HEK293 (cell line): ENCODE measurements at regions not wholly inside any gene's neighbourhood (a gene's known extent, or its start where the extent isn't known, plus 50 kb on each side); places are given as distances from the start of the nearest gene placed in this dataset.

Experiments used
- CTCF ChIA-PET: fragments of 350-600 bp; formaldehyde crosslinking; extraction: SDS; loops from one replicate; lab custom pipeline; 2021; ENCODE audit warnings: antibody characterized with exemption; lab: Yijun Ruan, JAX
- POLR2A ChIA-PET: fragments of 300-600 bp; formaldehyde crosslinking; extraction: SDS; loops from one replicate; lab custom pipeline; 2020; ENCODE audit warnings: antibody characterized with exemption, inconsistent platforms; lab: Yijun Ruan, JAX
- H3K27ac ChIP-seq: fragments of 200-500 bp; sonication (Bioruptor generic); 2 replicates; pipeline ENCODE4 v1.5.1; 2014; ENCODE audit warnings: low read depth, low read length, control low read depth, inconsistent platforms; ENCODE audit errors: extremely low read depth
- H3K36me3 ChIP-seq, 2 experiments: fragments of 200-500 bp in 1 of 2; sonication (Bioruptor generic) in 1 of 2; 1 replicate in 1 of 2; 2 replicates in 1 of 2; pipeline ENCODE4 v1.5.1; 2014 to 2017; ENCODE audit warnings: inconsistent platforms in 2 of 2, low read length in 2 of 2; ENCODE audit not compliant: control insufficient read depth in 2 of 2, insufficient read depth in 1 of 2
- H3K4me1 ChIP-seq: fragments of 200-500 bp; sonication (Bioruptor generic); 2 replicates; pipeline ENCODE4 v1.5.1; 2014; ENCODE audit warnings: mild to moderate bottlenecking, low read length, inconsistent platforms; ENCODE audit not compliant: control insufficient read depth, insufficient read depth
- H3K4me3 ChIP-seq: 2 replicates; pipeline ENCODE4 v1.5.1; 2011; ENCODE audit warnings: low read depth, mild to moderate bottlenecking, control low read depth, low read length, moderate library complexity
- H3K9me3 ChIP-seq: fragments of 200-500 bp; sonication (Bioruptor generic); 2 replicates; pipeline ENCODE4 v1.5.1; 2014; ENCODE audit warnings: low read depth, low read length, inconsistent platforms; ENCODE audit not compliant: control insufficient read depth, insufficient read depth
- CTCF ChIP-seq: fragments of 450-650 bp; formaldehyde crosslinking; IDR thresholded peaks from 2 replicates; pipeline ENCODE4 v1.5.1; 2016; ENCODE audit warnings: missing biosample characterization, missing genetic modification characterization
- FEZF1 ChIP-seq: fragments of 450-650 bp; formaldehyde crosslinking; IDR thresholded peaks from 2 replicates; pipeline ENCODE4 v1.5.1; 2016; ENCODE audit warnings: missing biosample characterization, missing genetic modification characterization
- HOXC10 ChIP-seq: sonication (generic); formaldehyde crosslinking; IDR thresholded peaks from 2 replicates; pipeline ENCODE4 v1.8.1; 2023; ENCODE audit warnings: mild to moderate bottlenecking, missing genetic modification reagents
- KLF1 ChIP-seq: fragments of 450-650 bp; formaldehyde crosslinking; IDR thresholded peaks from 2 replicates; pipeline ENCODE4 v1.5.1; 2016; ENCODE audit warnings: missing biosample characterization, missing genetic modification characterization
- KLF8 ChIP-seq: fragments of 450-650 bp; formaldehyde crosslinking; IDR thresholded peaks from 2 replicates; pipeline ENCODE4 v1.5.1; 2016; ENCODE audit warnings: missing biosample characterization, missing genetic modification characterization
- TRIM28 ChIP-seq: IDR thresholded peaks from 2 replicates; pipeline ENCODE4 v1.6.1; 2011; ENCODE audit warnings: low read length, control low read depth, borderline replicate concordance
- ZFHX2 ChIP-seq: fragments of 450-650 bp; formaldehyde crosslinking; conservative IDR thresholded peaks from 2 replicates; pipeline ENCODE4 v1.5.1; 2016; ENCODE audit warnings: missing biosample characterization, missing genetic modification characterization
- ZNF155 ChIP-seq: fragments of 450-650 bp; formaldehyde crosslinking; IDR thresholded peaks from 2 replicates; pipeline ENCODE4 v1.5.1; 2016; ENCODE audit warnings: missing biosample characterization, missing genetic modification characterization
- ZNF169 ChIP-seq: fragments of 450-650 bp; formaldehyde crosslinking; IDR thresholded peaks from 2 replicates; pipeline ENCODE4 v1.5.1; 2016; ENCODE audit warnings: missing biosample characterization, missing genetic modification characterization
- ZNF2 ChIP-seq: fragments of 450-650 bp; formaldehyde crosslinking; IDR thresholded peaks from 2 replicates; pipeline ENCODE4 v1.5.1; 2016; ENCODE audit warnings: missing biosample characterization, missing genetic modification characterization
- ZNF366 ChIP-seq: fragments of 450-650 bp; formaldehyde crosslinking; conservative IDR thresholded peaks from 2 replicates; pipeline ENCODE4 v1.5.1; 2016; ENCODE audit warnings: missing biosample characterization, missing genetic modification characterization
- ZNF394 ChIP-seq: fragments of 450-650 bp; formaldehyde crosslinking; IDR thresholded peaks from 2 replicates; pipeline ENCODE4 v1.5.1; 2016; ENCODE audit warnings: missing biosample characterization, missing genetic modification characterization, mild to moderate bottlenecking, moderate library complexity, borderline replicate concordance
- ZNF624 ChIP-seq: fragments of 450-650 bp; formaldehyde crosslinking; IDR thresholded peaks from 2 replicates; pipeline ENCODE4 v1.5.1; 2017; ENCODE audit warnings: missing biosample characterization, missing genetic modification characterization
- ZNF629 ChIP-seq: fragments of 450-650 bp; formaldehyde crosslinking; IDR thresholded peaks from 2 replicates; pipeline ENCODE4 v1.5.1; 2017; ENCODE audit warnings: missing biosample characterization, missing genetic modification characterization
- ZNF692 ChIP-seq: fragments of 450-650 bp; formaldehyde crosslinking; IDR thresholded peaks from 2 replicates; pipeline ENCODE4 v1.5.1; 2016; ENCODE audit warnings: missing biosample characterization, missing genetic modification characterization
- ZNF76 ChIP-seq: fragments of 450-650 bp; formaldehyde crosslinking; IDR thresholded peaks from 2 replicates; pipeline ENCODE4; 2016; ENCODE audit warnings: low read depth, missing biosample characterization, missing genetic modification characterization, borderline replicate concordance
- ZNF777 ChIP-seq: fragments of 450-650 bp; formaldehyde crosslinking; IDR thresholded peaks from 2 replicates; pipeline ENCODE4 v1.5.1; 2017; ENCODE audit warnings: missing biosample characterization, missing genetic modification characterization, borderline replicate concordance
- TF ChIP-seq, protein P1 (sequence below): fragments of 450-650 bp; formaldehyde crosslinking; IDR thresholded peaks from 2 replicates; pipeline ENCODE4 v1.5.1; 2016; ENCODE audit warnings: missing biosample characterization, missing genetic modification characterization, low read depth
- TF ChIP-seq, protein P2 (sequence below): fragments of 450-650 bp; formaldehyde crosslinking; IDR thresholded peaks from 2 replicates; pipeline ENCODE4 v1.5.1; 2016; ENCODE audit warnings: missing biosample characterization, missing genetic modification characterization, borderline replicate concordance
- TF ChIP-seq, protein P3 (sequence below): fragments of 450-650 bp; formaldehyde crosslinking; IDR thresholded peaks from 2 replicates; pipeline ENCODE4 v1.5.1; 2017; ENCODE audit warnings: missing biosample characterization, missing genetic modification characterization

- H3K27ac ChIP-seq: no peak overlapping the region
- TF ChIP-seq ZNF169 (tag by site-specific recombination): no peak
- TF ChIP-seq FEZF1: no peak
- TF ChIP-seq CTCF: no peak
- no peak for TF ChIP-seq ZFHX2 (tag by site-specific recombination)
- TF ChIP-seq ZNF2 (tag by site-specific recombination): no peak
- no peak for TF ChIP-seq ZNF76 (tag by site-specific recombination)
- TF ChIP-seq ZNF155 (tag by site-specific recombination): no peak
- TF ChIP-seq ZNF624 (tag by site-specific recombination): no peak
- TF ChIP-seq ZNF692: no peak
- TF ChIP-seq, protein P1, sequence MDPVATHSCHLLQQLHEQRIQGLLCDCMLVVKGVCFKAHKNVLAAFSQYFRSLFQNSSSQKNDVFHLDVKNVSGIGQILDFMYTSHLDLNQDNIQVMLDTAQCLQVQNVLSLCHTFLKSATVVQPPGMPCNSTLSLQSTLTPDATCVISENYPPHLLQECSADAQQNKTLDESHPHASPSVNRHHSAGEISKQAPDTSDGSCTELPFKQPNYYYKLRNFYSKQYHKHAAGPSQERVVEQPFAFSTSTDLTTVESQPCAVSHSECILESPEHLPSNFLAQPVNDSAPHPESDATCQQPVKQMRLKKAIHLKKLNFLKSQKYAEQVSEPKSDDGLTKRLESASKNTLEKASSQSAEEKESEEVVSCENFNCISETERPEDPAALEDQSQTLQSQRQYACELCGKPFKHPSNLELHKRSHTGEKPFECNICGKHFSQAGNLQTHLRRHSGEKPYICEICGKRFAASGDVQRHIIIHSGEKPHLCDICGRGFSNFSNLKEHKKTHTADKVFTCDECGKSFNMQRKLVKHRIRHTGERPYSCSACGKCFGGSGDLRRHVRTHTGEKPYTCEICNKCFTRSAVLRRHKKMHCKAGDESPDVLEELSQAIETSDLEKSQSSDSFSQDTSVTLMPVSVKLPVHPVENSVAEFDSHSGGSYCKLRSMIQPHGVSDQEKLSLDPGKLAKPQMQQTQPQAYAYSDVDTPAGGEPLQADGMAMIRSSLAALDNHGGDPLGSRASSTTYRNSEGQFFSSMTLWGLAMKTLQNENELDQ: no peak
- TF ChIP-seq, protein P2, sequence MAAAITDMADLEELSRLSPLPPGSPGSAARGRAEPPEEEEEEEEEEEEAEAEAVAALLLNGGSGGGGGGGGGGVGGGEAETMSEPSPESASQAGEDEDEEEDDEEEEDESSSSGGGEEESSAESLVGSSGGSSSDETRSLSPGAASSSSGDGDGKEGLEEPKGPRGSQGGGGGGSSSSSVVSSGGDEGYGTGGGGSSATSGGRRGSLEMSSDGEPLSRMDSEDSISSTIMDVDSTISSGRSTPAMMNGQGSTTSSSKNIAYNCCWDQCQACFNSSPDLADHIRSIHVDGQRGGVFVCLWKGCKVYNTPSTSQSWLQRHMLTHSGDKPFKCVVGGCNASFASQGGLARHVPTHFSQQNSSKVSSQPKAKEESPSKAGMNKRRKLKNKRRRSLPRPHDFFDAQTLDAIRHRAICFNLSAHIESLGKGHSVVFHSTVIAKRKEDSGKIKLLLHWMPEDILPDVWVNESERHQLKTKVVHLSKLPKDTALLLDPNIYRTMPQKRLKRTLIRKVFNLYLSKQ: no peak
- TF ChIP-seq ZNF394 (tag by site-specific recombination): no peak
- TF ChIP-seq KLF1 (tag by site-specific recombination): no peak
- TF ChIP-seq TRIM28: no peak
- TF ChIP-seq ZNF777 (tag by site-specific recombination): no peak
- TF ChIP-seq, protein P3, sequence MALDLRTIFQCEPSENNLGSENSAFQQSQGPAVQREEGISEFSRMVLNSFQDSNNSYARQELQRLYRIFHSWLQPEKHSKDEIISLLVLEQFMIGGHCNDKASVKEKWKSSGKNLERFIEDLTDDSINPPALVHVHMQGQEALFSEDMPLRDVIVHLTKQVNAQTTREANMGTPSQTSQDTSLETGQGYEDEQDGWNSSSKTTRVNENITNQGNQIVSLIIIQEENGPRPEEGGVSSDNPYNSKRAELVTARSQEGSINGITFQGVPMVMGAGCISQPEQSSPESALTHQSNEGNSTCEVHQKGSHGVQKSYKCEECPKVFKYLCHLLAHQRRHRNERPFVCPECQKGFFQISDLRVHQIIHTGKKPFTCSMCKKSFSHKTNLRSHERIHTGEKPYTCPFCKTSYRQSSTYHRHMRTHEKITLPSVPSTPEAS (tag by site-specific recombination): no peak
- TF ChIP-seq ZNF629: no peak
- no peak overlapping the region for H3K4me3 ChIP-seq
- ChIA-PET CTCF (no interaction called here), POLR2A (no interaction called here)
- no peaks in the 10 kb centered on the region; the same call in 1 of the 2 replicates for H3K4me1 ChIP-seq
- no peaks in the 10 kb centered on the region for H3K36me3 ChIP-seq
- no peaks in the 10 kb centered on the region for H3K9me3 ChIP-seq
These were observed 533.5 kb downstream of the SH2D4B start for GRCh38 chr10:81071087-81071796.

DNA sequence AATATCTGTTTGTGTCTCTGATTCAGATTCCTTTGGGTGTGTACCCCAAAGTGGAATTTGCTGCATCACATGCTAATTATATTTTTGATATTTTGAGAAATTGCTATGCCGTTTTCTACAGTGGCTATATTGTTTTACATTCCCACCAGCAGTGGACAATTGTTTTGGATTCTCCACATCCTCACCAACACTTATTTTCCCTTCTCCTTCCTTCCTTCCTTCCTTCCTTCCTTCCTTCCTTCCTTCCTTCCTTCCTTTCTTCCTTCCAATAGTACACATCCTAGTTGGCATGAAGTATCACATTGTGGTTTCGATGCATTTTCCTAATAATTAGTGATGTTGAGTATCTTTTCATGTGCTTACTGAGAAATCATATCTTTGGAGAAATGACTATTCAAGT is 535.5 kb downstream of the SH2D4B start:
- H3K4me3 ChIP-seq: no peak overlapping the region
- TF ChIP-seq KLF8 (tag by site-specific recombination): no peak
- 0 out of 2 replicates have a peak, but pooled peaks have one; percentile 24 for TF ChIP-seq ZNF366
- TF ChIP-seq HOXC10 (CRISPR knock-in tag): no peak
- no peaks in the 10 kb centered on the region; the same call in 1 of the 2 replicates for H3K4me1 ChIP-seq
- POLR2A ChIA-PET: no interaction called here
- H3K27ac ChIP-seq: no peak overlapping the region
- CTCF ChIA-PET: no interaction called here
- H3K9me3 ChIP-seq: no peaks in the 10 kb centered on the region
- no peaks in the 10 kb centered on the region for H3K36me3 ChIP-seq
